SK-N-SH treated with all-trans-retinoic acid at 6 μM for 48 hours (cell line): ENCODE measurements at regions not wholly inside any gene's neighbourhood (a gene's known extent, or its start where the extent isn't known, plus 50 kb on each side); places are given as distances from the start of the nearest gene placed in this dataset.

Experiments
- ARNTL ChIP-seq: fragments of 450-650 bp; formaldehyde crosslinking; IDR thresholded peaks from 2 replicates; pipeline ENCODE4 v1.5.0; 2020; ENCODE audit warnings: low read depth, mild to moderate bottlenecking, moderate library complexity, borderline replicate concordance
- TCF4 ChIP-seq: fragments of 250-450 bp; sonication (Bioruptor Pico); IDR thresholded peaks from 2 replicates; pipeline ENCODE4 v1.8.0; 2021; ENCODE audit warnings: mild to moderate bottlenecking, moderate library complexity, borderline replicate concordance
- ZFP30 ChIP-seq: fragments of 450-650 bp; formaldehyde crosslinking; IDR thresholded peaks from 2 replicates; pipeline ENCODE4 v1.5.0; 2022; ENCODE audit warnings: mild to moderate bottlenecking, moderate library complexity
- TF ChIP-seq, protein P1 (sequence below): fragments of 250-450 bp; sonication (Bioruptor Pico); IDR thresholded peaks from 2 replicates; pipeline ENCODE4 v1.5.1; 2020; ENCODE audit warnings: low read depth, mild to moderate bottlenecking, moderate library complexity
- TF ChIP-seq, protein P2 (sequence below): fragments of 250-450 bp; sonication (Bioruptor Pico); IDR thresholded peaks from 2 replicates; pipeline ENCODE4 v1.8.0; 2021; ENCODE audit warnings: low read depth, mild to moderate bottlenecking, moderate library complexity, borderline replicate concordance
- TF ChIP-seq, protein P3 (sequence below): fragments of 250-450 bp; sonication (Bioruptor Pico); IDR thresholded peaks from 2 replicates; pipeline ENCODE4 v1.5.0; 2020; ENCODE audit warnings: mild to moderate bottlenecking, moderate library complexity

DNA sequence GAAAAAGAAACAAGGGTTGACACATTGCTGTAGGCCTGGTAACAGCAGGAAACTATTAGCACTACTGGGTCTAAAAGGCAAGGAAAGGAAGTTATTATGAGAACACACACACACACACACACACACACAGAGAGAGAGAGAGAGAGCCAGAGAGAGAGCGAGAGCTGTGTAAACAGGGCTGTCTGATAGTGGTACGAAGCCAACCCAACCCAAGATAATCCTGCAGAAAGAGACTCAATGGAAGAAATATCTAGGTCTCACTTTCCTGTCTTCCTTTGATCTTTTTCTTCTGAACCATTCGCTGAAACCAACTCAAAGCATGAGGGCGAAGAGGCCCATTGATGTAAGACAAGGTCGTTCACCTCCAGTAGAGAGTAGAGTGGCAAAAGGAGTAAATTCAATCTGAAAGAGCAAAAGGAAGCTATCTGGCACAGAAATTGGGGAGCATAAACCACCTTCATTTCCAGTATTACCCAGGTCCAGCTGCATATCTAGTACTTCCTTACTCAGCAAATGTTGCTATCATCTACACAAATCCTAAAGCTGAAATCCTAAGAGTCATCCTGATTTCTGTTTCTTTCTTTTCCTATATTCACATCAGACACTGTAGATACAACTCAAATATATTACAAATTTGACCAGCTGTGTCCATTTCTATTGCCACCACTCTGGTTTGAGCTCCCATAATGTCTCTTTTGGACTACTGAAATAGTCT is 110.2 kb downstream of the TMEM26 start:
- TF ChIP-seq, protein P1, sequence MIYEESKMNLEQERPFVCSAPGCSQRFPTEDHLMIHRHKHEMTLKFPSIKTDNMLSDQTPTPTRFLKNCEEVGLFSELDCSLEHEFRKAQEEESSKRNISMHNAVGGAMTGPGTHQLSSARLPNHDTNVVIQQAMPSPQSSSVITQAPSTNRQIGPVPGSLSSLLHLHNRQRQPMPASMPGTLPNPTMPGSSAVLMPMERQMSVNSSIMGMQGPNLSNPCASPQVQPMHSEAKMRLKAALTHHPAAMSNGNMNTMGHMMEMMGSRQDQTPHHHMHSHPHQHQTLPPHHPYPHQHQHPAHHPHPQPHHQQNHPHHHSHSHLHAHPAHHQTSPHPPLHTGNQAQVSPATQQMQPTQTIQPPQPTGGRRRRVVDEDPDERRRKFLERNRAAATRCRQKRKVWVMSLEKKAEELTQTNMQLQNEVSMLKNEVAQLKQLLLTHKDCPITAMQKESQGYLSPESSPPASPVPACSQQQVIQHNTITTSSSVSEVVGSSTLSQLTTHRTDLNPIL (CRISPR knock-in tag), result no peak
- TF ChIP-seq, protein P2, sequence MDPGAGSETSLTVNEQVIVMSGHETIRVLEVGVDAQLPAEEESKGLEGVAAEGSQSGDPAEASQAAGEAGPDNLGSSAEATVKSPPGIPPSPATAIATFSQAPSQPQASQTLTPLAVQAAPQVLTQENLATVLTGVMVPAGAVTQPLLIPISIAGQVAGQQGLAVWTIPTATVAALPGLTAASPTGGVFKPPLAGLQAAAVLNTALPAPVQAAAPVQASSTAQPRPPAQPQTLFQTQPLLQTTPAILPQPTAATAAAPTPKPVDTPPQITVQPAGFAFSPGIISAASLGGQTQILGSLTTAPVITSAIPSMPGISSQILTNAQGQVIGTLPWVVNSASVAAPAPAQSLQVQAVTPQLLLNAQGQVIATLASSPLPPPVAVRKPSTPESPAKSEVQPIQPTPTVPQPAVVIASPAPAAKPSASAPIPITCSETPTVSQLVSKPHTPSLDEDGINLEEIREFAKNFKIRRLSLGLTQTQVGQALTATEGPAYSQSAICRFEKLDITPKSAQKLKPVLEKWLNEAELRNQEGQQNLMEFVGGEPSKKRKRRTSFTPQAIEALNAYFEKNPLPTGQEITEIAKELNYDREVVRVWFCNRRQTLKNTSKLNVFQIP (CRISPR knock-in tag), result no peak
- TF ChIP-seq ARNTL (CRISPR knock-in tag) (no peak), TCF4 (CRISPR knock-in tag) (no peak), ZFP30 (CRISPR knock-in tag) (no peak)
- TF ChIP-seq, protein P3, sequence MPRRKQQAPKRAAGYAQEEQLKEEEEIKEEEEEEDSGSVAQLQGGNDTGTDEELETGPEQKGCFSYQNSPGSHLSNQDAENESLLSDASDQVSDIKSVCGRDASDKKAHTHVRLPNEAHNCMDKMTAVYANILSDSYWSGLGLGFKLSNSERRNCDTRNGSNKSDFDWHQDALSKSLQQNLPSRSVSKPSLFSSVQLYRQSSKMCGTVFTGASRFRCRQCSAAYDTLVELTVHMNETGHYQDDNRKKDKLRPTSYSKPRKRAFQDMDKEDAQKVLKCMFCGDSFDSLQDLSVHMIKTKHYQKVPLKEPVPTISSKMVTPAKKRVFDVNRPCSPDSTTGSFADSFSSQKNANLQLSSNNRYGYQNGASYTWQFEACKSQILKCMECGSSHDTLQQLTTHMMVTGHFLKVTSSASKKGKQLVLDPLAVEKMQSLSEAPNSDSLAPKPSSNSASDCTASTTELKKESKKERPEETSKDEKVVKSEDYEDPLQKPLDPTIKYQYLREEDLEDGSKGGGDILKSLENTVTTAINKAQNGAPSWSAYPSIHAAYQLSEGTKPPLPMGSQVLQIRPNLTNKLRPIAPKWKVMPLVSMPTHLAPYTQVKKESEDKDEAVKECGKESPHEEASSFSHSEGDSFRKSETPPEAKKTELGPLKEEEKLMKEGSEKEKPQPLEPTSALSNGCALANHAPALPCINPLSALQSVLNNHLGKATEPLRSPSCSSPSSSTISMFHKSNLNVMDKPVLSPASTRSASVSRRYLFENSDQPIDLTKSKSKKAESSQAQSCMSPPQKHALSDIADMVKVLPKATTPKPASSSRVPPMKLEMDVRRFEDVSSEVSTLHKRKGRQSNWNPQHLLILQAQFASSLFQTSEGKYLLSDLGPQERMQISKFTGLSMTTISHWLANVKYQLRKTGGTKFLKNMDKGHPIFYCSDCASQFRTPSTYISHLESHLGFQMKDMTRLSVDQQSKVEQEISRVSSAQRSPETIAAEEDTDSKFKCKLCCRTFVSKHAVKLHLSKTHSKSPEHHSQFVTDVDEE (CRISPR knock-in tag), result no peak
